A549 (cell line): ENCODE measurements at regions not wholly inside any gene's neighbourhood (a gene's known extent, or its start where the extent isn't known, plus 50 kb on each side); places are given as distances from the start of the nearest gene placed in this dataset.

Source experiments
- ATAC-seq, 2 experiments: fragments of 200-7000 bp in 1 of 2; fragments of >200 bp in 1 of 2; cut with Nextera tagmentation in 1 of 2; cut with Tn5 transposase in 1 of 2; 3 replicates each; pipeline versions ENCODE4 v1.8.0 to v1.9.1; 2018 to 2020; ENCODE audit warnings: mild to moderate bottlenecking in 1 of 2, moderate library complexity in 1 of 2
- CTCF ChIA-PET: fragments of 300-600 bp; sonication (Branson Sonifier 250); formaldehyde crosslinking; extraction: SDS; loops from one replicate; lab custom pipeline; 2021; ENCODE audit warnings: antibody characterized with exemption, inconsistent platforms; lab: Yijun Ruan, JAX
- POLR2A ChIA-PET: fragments of 350-600 bp; formaldehyde crosslinking; extraction: SDS; loops from one replicate; lab custom pipeline; 2021; ENCODE audit warnings: antibody characterized with exemption, inconsistent platforms; lab: Yijun Ruan, JAX
- DNase-seq, 2 experiments: peaks; one replicate each; pipeline versions ENCODE4 v3.0.0 to v3.0.0-alpha.2; 2011 to 2016; ENCODE audit warnings: low read depth in 1 of 2, low spot score in 1 of 2
- FAIRE-seq: peaks from 2 replicates; lab custom pipeline; 2011; peaks lifted over from hg19 to GRCh38; lab: Jason Lieb, UNC
- H3K27ac ChIP-seq, 2 experiments: fragments of >200 bp; sonication (Bioruptor Twin); formaldehyde crosslinking; 3 replicates each; pipeline ENCODE4 v1.5.1; 2016 to 2017
- H3K4me1 ChIP-seq: fragments of >200 bp; sonication (Bioruptor Twin); formaldehyde crosslinking; 3 replicates; pipeline ENCODE4 v1.6.1; 2016
- H3K4me2 ChIP-seq: fragments of >200 bp; sonication (Bioruptor Twin); formaldehyde crosslinking; 3 replicates; pipeline ENCODE4 v1.6.1; 2016
- H3K4me3 ChIP-seq: fragments of >200 bp; sonication (Bioruptor Twin); formaldehyde crosslinking; 3 replicates; pipeline ENCODE4 v1.5.1; 2016
- H3K9me3 ChIP-seq: fragments of >200 bp; sonication (Bioruptor Twin); formaldehyde crosslinking; 3 replicates; pipeline ENCODE4 v1.6.1; 2016
- BHLHE40 ChIP-seq: IDR thresholded peaks from 2 replicates; pipeline ENCODE4 v1.6.1; 2012; ENCODE audit warnings: low read depth, low read length, inconsistent platforms
- CBX2 ChIP-seq: fragments of 200-600 bp; sonication (generic); IDR thresholded peaks from 2 replicates; pipeline ENCODE4 v1.6.1; 2016; ENCODE audit warnings: low read depth, mild to moderate bottlenecking, borderline replicate concordance
- CEBPB ChIP-seq, 2 experiments: fragments of >200 bp in 1 of 2; sonication (Bioruptor Twin) in 1 of 2; formaldehyde crosslinking in 1 of 2; IDR thresholded peaks; 2 replicates each; pipeline ENCODE4 v1.6.1; 2012 to 2016
- EHF ChIP-seq: fragments of 250-450 bp; sonication (Bioruptor Pico); IDR thresholded peaks from 2 replicates; pipeline ENCODE4 v1.5.0; 2020; ENCODE audit warnings: mild to moderate bottlenecking
- ESRRA ChIP-seq: fragments of 150-350 bp; IDR thresholded peaks from 2 replicates; pipeline ENCODE4 v1.6.1; 2014; ENCODE audit warnings: mild to moderate bottlenecking, low read length, borderline replicate concordance
- GATA3 ChIP-seq: IDR thresholded peaks from 2 replicates; pipeline ENCODE4 v1.6.1; 2012; ENCODE audit warnings: borderline replicate concordance
- HOXA7 ChIP-seq: fragments of 250-450 bp; sonication (Bioruptor Pico); IDR thresholded peaks from 2 replicates; pipeline ENCODE4 v1.5.0; 2020; ENCODE audit warnings: mild to moderate bottlenecking, moderate library complexity
- HOXB13 ChIP-seq: fragments of 250-450 bp; sonication (Bioruptor Pico); IDR thresholded peaks from 2 replicates; pipeline ENCODE4 v1.5.0; 2020; ENCODE audit warnings: low read depth, mild to moderate bottlenecking, moderate library complexity
- JUN ChIP-seq, 2 experiments: fragments of >200 bp; sonication (Bioruptor Twin); formaldehyde crosslinking; IDR thresholded peaks; 2 replicates in 1 of 2; 3 replicates in 1 of 2; pipeline ENCODE4 v1.6.1; 2016 to 2017
- KDM5A ChIP-seq: fragments of 200-600 bp; sonication (generic); IDR thresholded peaks from 2 replicates; pipeline ENCODE4 v1.6.1; 2016; ENCODE audit warnings: antibody characterized with exemption, mild to moderate bottlenecking
- MAFK ChIP-seq: fragments of 450-650 bp; IDR thresholded peaks from 2 replicates; pipeline ENCODE4 v1.6.1; 2014; ENCODE audit not compliant: partially characterized antibody
- NPAS2 ChIP-seq: fragments of 250-450 bp; sonication (Bioruptor Pico); IDR thresholded peaks from 2 replicates; pipeline ENCODE4 v1.8.0; 2022; ENCODE audit warnings: mild to moderate bottlenecking, moderate library complexity, borderline replicate concordance
- RARB ChIP-seq: fragments of 250-450 bp; sonication (Bioruptor Pico); IDR thresholded peaks from 2 replicates; pipeline ENCODE4 v1.8.0; 2021; ENCODE audit warnings: mild to moderate bottlenecking, moderate library complexity
- REST ChIP-seq: fragments of 200-600 bp; sonication (generic); IDR thresholded peaks from 2 replicates; pipeline ENCODE4 v1.6.1; 2016; ENCODE audit warnings: antibody characterized with exemption, mild to moderate bottlenecking, moderate library complexity
- RFX5 ChIP-seq: fragments of 450-650 bp; IDR thresholded peaks from 2 replicates; pipeline ENCODE4 v1.7.1; 2014; ENCODE audit warnings: antibody characterized with exemption, mild to moderate bottlenecking, moderate library complexity
- SMC3 ChIP-seq: fragments of >200 bp; sonication (Bioruptor Twin); formaldehyde crosslinking; IDR thresholded peaks from 3 replicates; pipeline ENCODE4 v1.6.1; 2018; ENCODE audit warnings: inconsistent platforms
- SREBF2 ChIP-seq: fragments of 450-650 bp; IDR thresholded peaks from 2 replicates; pipeline ENCODE4 v1.6.1; 2014; ENCODE audit warnings: mild to moderate bottlenecking, moderate library complexity
- TFCP2L1 ChIP-seq: fragments of 250-450 bp; sonication (Bioruptor Pico); IDR thresholded peaks from 2 replicates; pipeline ENCODE4 v1.5.0; 2021; ENCODE audit warnings: mild to moderate bottlenecking
- TP53 ChIP-seq: fragments of 250-450 bp; sonication (Bioruptor Pico); IDR thresholded peaks from 2 replicates; pipeline ENCODE4 v1.5.0; 2021; ENCODE audit warnings: mild to moderate bottlenecking, moderate library complexity
- ZFP36 ChIP-seq: fragments of 450-650 bp; IDR thresholded peaks from 2 replicates; pipeline ENCODE4 v1.6.1; 2014; ENCODE audit warnings: borderline replicate concordance; ENCODE audit not compliant: partially characterized antibody
- WGBS: methylation state at CpG from one replicate; pipeline ENCODE4 v1.1.6; 2017; ENCODE audit errors: missing lambda C conversion rate; 5-methylcytosine and 5-hydroxymethylcytosine counted together
- TF ChIP-seq, protein P1 (sequence below): IDR thresholded peaks from 2 replicates; pipeline ENCODE4 v1.6.1; 2012; ENCODE audit warnings: low read depth, borderline replicate concordance
- TF ChIP-seq, protein P2 (sequence below): fragments of 250-450 bp; sonication (Bioruptor Pico); IDR thresholded peaks from 2 replicates; pipeline ENCODE4 v1.5.0; 2020; ENCODE audit warnings: low read depth, mild to moderate bottlenecking, moderate library complexity
- TF ChIP-seq, protein P3 (sequence below): IDR thresholded peaks from 2 replicates; pipeline ENCODE4 v1.6.1; 2012

DNA sequence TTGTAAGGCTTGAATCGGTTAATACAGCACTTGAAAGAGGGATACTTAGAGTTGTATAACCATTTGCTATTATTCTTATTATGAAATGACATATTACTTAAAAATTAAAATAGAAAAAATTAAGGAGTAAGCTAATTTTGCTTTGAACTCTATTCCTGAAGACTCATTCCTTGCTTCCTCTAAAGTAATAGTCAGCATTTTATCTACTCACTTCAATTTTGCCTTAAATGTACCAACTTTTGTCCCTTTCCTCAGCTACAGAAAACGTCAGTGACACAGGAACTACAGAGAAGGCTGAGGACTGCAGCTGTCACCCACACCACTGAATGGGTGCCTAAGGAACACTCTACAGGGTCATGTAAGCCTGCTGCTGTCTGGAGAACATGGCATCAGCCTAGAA is 80.7 kb upstream of the OSR1 start:
- Histone ChIP-seq H3K9me3 (no peaks in the 10 kb centered on the region), H3K4me2 (no peak overlapping the region), H3K27ac (no peak overlapping the region), H3K4me1 (no peaks in the 10 kb centered on the region), H3K4me3 (no peak overlapping the region)
- WGBS = 29% methylated on average over 2 of the region's 2 CpGs
- DNase-seq = no peak
- ATAC-seq = no peak
- CTCF ChIA-PET = interaction anchor here (0.7 kb wide), 1 partner anchor 11 kb away, joined by 3 read pairs; no protein-coding TSS in a partner anchor
- POLR2A ChIA-PET = no interaction called here
- TF ChIP-seq HOXB13 (no peak), ZFP36 (no peak), TP53 (no peak), GATA3 (no peak), CEBPB (IDR thresholded peaks at IDR 0.05) (no peak), MAFK (peak; percentile 50)
- no peak for FAIRE-seq

- Histone ChIP-seq H3K4me1 (no peaks in the 10 kb centered on the region), H3K27ac (no peak overlapping the region)
- 0% methylated on average over 1 of the region's 1 CpG for WGBS
- no peak for FAIRE-seq
- TF ChIP-seq, protein P1, sequence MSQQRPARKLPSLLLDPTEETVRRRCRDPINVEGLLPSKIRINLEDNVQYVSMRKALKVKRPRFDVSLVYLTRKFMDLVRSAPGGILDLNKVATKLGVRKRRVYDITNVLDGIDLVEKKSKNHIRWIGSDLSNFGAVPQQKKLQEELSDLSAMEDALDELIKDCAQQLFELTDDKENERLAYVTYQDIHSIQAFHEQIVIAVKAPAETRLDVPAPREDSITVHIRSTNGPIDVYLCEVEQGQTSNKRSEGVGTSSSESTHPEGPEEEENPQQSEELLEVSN = no peak
- TF ChIP-seq EHF (CRISPR knock-in tag) = no peak
- no peak for TF ChIP-seq BHLHE40
- TF ChIP-seq CEBPB (IDR thresholded peaks at IDR 0.05) = no peak
- TF ChIP-seq ESRRA = no peak
- TF ChIP-seq, protein P2, sequence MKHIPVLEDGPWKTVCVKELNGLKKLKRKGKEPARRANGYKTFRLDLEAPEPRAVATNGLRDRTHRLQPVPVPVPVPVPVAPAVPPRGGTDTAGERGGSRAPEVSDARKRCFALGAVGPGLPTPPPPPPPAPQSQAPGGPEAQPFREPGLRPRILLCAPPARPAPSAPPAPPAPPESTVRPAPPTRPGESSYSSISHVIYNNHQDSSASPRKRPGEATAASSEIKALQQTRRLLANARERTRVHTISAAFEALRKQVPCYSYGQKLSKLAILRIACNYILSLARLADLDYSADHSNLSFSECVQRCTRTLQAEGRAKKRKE (CRISPR knock-in tag) = no peak
- no peak for TF ChIP-seq KDM5A
- TF ChIP-seq SREBF2 = no peak
- TF ChIP-seq TFCP2L1 = no peak
- TF ChIP-seq HOXA7 (CRISPR knock-in tag) = no peak
- TF ChIP-seq RFX5 = no peak
- TF ChIP-seq REST = no peak
- no peak for TF ChIP-seq RARB
- no peak for TF ChIP-seq SMC3
- no peak for TF ChIP-seq JUN (IDR thresholded peaks at IDR 0.05)
- no peak for TF ChIP-seq CBX2
- TF ChIP-seq, all 56 proteins: peak for 0
- Histone ChIP-seq H3K4me3 (no peak overlapping the region), H3K9me3 (no peaks in the 10 kb centered on the region), H3K4me2 (no peak overlapping the region)
- CTCF ChIA-PET = interaction anchor here (1.1 kb wide), 1 partner anchor 26 kb away, joined by 4 read pairs; no protein-coding TSS in a partner anchor
- DNase-seq (no peak), ATAC-seq (no peak)
- POLR2A ChIA-PET = no interaction called here
These were observed 77.4 kb upstream of the OSR1 start for GRCh38 chr2:19435815-19436214.

DNA sequence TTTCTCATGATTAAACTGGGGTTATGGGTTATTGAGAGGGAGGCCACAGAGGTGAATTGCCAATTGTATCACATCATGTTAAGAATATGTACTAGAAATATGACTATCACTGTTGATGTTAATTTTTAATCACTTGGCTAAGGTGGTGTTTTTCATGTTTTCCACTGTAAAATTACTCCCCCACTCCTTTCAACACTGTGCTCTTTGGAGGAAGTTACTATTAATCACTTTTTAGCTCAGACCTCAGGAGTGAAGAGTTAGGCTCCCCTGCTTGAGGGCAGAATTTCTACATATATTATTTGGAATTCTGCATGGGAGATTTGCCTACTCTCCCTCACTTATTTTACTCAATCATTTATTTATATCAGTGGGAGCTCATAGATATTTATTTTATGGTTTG is 76.0 kb upstream of the OSR1 start:
- Histone ChIP-seq H3K27ac (no peak overlapping the region), H3K4me1 (no peaks in the 10 kb centered on the region), H3K4me3 (no peak overlapping the region), H3K4me2 (no peak overlapping the region), H3K9me3 (no peaks in the 10 kb centered on the region)
- ATAC-seq = no peak
- no peak for FAIRE-seq
- ChIA-PET CTCF (no interaction called here), POLR2A (no interaction called here)
- no peak for DNase-seq
- TF ChIP-seq NPAS2 (CRISPR knock-in tag) (no peak), EHF (CRISPR knock-in tag) (no peak), MAFK (no peak), ESRRA (no peak), HOXB13 (no peak)
- TF ChIP-seq, protein P3, sequence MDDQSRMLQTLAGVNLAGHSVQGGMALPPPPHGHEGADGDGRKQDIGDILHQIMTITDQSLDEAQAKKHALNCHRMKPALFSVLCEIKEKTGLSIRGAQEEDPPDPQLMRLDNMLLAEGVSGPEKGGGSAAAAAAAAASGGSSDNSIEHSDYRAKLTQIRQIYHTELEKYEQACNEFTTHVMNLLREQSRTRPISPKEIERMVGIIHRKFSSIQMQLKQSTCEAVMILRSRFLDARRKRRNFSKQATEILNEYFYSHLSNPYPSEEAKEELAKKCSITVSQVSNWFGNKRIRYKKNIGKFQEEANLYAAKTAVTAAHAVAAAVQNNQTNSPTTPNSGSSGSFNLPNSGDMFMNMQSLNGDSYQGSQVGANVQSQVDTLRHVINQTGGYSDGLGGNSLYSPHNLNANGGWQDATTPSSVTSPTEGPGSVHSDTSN = no peak
